ENCODE measurements at regions not wholly inside any gene's neighbourhood (a gene's known extent, or its start where the extent isn't known, plus 50 kb on each side); places are given as distances from the start of the nearest gene placed in this dataset.
"Not testable (repeated sequence)": the region's sequence is repeated elsewhere in the genome, so short reads cannot be mapped to it uniquely, and the experiment has no call there.

DNA sequence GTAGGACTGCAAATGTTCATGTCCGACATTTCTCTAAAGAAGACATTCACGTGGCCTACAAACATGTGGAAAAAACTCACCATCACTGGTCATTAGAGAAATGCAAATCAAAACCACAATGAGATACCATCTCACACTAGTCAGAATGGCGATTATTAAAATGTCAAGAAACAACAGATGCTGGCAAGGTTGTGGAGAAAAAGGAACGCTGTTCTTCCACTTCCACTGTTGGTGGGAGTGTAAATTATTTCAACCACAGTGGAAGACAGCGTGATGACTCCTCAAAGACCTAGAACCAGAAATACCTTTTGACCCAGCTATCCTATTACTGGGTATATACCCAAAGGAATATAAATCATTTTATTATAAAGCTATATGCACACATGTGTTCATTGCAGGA is 253.9 kb upstream of the UBASH3B start:
- not testable (repeated sequence) for H3K27me3 Mint-ChIP-seq, H3K27ac Mint-ChIP-seq, H3K36me3 Mint-ChIP-seq

DNA sequence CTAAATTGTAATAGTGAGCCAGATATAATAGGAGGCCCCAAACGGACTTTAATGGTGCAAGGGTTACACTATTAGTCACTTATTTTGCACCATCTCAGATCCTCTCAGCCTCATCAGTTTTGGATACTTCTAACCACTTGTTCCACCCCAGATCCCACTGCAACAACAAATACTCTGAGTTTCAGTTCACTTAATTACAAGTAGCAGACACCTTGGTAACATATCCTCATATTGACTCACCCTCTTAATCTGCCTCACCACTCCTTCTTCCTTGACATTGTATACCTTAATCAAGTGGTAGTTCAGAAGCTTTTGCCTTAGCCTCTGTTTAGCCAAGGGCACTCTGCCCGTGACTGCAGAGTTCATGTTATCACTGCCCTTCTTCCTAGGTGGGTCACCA is 256.1 kb upstream of the UBASH3B start:
- Mint-ChIP-seq H3K4me3 (no peak overlapping the region), H3K27ac (no peak overlapping the region), H3K4me1 (no peaks in the 10 kb centered on the region), H3K36me3 (no peaks in the 10 kb centered on the region), H3K9me3 (peaks cover 6% of the 10 kb centered on the region), H3K27me3 (no peaks in the 10 kb centered on the region)

More for the DNA sequence above, 253.9 kb upstream of the UBASH3B start:
- H3K4me1 Mint-ChIP-seq, H3K9me3 Mint-ChIP-seq, H3K4me3 Mint-ChIP-seq: not testable (repeated sequence)

DNA sequence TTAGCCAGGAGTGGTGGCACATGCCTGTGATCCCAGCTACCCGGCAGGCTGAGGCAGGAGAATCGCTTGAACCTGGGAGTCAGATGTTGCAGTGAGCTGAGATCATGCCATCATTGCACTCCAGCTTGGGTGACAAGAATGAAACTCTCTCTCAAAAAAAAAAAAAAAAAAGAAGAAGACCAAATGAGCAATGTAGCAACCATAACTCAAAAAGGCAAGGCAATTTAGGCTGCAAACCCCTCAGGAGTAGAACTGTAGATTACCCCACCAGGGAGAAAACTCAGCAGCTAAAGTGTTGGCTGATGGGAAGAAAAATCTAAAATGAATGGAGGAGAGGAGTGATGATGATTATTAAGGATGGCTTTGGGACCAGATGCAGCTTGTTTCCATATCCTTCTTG is 256.7 kb upstream of the UBASH3B start:
- no peaks in the 10 kb centered on the region for H3K36me3 Mint-ChIP-seq
- H3K9me3 Mint-ChIP-seq = peaks cover 6% of the 10 kb centered on the region
- no peaks in the 10 kb centered on the region for H3K27me3 Mint-ChIP-seq
- H3K4me1 Mint-ChIP-seq = no peaks in the 10 kb centered on the region
- no peak overlapping the region for H3K27ac Mint-ChIP-seq
- H3K4me3 Mint-ChIP-seq = no peak overlapping the region

DNA sequence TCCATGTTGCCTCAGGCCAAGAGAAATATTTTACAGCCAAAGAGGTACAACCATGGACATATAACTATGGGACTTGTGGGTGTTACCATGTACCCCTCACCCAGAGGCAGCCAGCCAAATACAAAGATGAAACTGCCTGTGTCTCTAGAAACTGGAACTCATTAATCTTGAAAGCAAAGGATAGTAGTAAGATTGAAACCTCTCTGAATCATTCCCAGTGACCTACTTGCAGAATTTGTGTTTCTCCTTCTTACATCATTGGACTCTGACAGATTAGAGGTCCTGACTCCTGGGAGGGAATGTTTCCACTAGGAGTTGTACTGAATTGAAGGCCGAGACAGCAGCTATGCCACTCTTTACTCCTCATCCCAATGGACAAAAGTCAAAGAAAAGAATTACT is 257.4 kb upstream of the UBASH3B start:
- H3K36me3 Mint-ChIP-seq = no peaks in the 10 kb centered on the region
- H3K4me1 Mint-ChIP-seq = no peaks in the 10 kb centered on the region
- no peaks in the 10 kb centered on the region for H3K27me3 Mint-ChIP-seq
- H3K27ac Mint-ChIP-seq = no peak overlapping the region
- H3K4me3 Mint-ChIP-seq = no peak overlapping the region
- H3K9me3 Mint-ChIP-seq = peaks cover 6% of the 10 kb centered on the region

DNA sequence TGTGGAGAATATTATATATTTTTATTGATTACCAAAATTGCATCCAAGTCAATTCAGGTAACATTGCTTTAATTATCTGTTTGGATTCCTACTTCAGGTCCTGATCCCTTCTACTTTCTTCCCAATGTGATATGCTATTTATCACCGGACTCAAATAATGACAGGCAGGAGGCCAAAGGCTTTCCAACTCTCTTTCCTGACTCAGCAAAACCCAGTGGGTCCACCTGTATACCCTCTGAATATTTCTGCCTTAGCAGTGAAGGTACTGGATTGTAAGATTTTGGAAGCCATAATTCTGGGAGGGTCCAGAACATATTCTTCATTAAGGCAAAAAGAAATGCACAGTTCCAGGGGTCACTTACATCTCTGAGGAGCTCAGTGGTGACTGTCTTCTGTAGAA is 260.2 kb upstream of the UBASH3B start:
- Mint-ChIP-seq H3K27me3 (no peaks in the 10 kb centered on the region), H3K4me3 (no peak overlapping the region), H3K36me3 (no peaks in the 10 kb centered on the region), H3K27ac (no peak overlapping the region), H3K9me3 (peaks cover 6% of the 10 kb centered on the region), H3K4me1 (no peaks in the 10 kb centered on the region)

DNA sequence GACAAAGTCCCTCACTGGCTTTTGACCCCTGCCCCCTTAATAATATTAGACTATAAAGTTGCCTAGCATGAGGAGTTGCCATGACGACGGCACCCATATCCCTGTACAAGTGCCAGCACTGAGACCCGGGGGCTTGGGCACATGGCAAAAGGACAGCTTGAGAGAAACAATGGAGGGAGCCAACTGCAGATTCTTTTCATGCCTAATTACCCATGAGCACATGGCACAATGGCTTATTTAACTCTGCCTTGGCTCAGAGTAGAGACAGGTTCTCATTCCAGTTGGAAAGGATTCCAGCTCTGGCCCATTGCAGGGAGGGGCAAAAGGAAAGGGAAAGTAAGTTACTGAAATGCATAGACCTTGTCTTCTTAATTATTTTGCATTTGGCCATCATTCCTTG is 261.2 kb upstream of the UBASH3B start:
- H3K4me1 Mint-ChIP-seq = no peaks in the 10 kb centered on the region
- no peaks in the 10 kb centered on the region for H3K27me3 Mint-ChIP-seq
- no peak overlapping the region for H3K4me3 Mint-ChIP-seq
- no peaks in the 10 kb centered on the region for H3K36me3 Mint-ChIP-seq
- H3K27ac Mint-ChIP-seq = no peak overlapping the region
- H3K9me3 Mint-ChIP-seq = peaks cover under 1% of the 10 kb centered on the region

DNA sequence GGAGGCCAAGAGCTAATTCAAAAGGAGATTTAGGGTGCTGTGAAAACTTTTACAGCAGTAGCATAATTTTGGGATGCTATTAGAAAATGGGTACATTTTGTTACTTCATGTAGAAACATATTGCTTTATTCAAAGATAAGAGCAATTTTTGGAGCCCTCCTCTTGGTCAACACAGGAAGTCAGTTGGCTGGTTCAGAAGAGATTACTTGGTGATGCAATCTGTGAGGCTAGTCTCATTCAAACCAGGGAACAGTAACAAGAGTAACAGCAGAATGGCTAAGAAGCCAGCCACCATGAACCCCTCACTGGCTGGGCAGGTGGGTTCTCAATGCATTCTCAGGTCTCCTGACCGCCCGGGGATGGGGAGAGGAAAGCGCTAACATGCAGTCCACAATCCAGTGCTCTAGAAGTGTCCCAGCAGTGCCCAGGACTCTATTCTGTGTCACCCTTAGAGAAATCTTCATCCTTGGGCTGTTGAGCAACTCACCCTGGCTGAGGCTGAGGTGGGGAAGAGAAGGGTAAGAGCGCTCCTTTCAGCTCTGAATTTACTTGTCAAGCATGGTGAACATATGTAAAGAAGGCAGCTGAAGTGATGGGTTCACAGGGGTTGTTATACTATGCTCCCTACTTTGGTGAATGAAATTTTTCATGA is 262.2 kb upstream of the UBASH3B start:
- Mint-ChIP-seq H3K27ac (no peak overlapping the region), H3K4me3 (no peak overlapping the region), H3K27me3 (no peaks in the 10 kb centered on the region), H3K4me1 (no peaks in the 10 kb centered on the region), H3K9me3 (no peaks in the 10 kb centered on the region), H3K36me3 (no peaks in the 10 kb centered on the region)

DNA sequence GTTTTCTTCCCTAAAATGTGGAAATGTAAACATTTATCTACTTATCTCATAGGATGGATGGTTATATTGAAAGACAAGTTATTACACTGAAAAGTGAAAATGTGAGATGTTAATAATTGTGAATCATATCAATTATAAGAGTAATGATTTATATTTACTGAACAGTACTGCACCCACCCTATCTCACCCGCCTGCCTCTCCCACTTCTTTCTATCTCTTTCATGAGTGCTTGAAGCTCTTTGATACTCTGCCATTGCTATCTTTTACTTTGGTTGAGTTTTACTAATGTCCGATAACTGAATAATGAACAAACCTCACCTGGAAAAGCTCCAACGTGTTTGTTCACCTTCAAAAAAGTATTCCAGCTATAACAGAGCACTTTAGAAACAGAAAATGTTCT is 263.0 kb upstream of the UBASH3B start:
- no peaks in the 10 kb centered on the region for H3K27me3 Mint-ChIP-seq
- H3K9me3 Mint-ChIP-seq = no peaks in the 10 kb centered on the region
- H3K4me1 Mint-ChIP-seq = no peaks in the 10 kb centered on the region
- H3K4me3 Mint-ChIP-seq = no peak overlapping the region
- H3K27ac Mint-ChIP-seq = no peak overlapping the region
- no peaks in the 10 kb centered on the region for H3K36me3 Mint-ChIP-seq

DNA sequence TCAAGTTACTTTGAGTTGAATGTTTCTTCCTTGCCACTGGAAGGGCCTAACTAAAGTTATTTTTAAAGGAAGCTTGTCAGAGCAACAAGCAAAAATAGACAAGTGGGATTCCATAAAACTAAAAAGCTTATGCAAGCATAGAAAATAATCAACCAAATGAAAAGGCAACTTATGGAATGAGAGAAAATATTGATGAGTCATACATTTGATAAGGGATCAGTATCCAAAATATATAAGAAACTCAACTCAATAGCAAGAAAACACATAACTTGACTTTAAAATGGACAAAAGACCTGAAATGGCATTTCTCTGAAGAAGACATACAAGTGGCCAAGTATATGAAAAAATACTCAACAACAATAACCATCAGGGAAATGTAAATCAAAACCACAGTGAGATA is 264.5 kb upstream of the UBASH3B start:
- Mint-ChIP-seq H3K27me3 (no peaks in the 10 kb centered on the region), H3K36me3 (no peaks in the 10 kb centered on the region), H3K9me3 (no peaks in the 10 kb centered on the region), H3K4me3 (no peak overlapping the region), H3K27ac (no peak overlapping the region), H3K4me1 (no peaks in the 10 kb centered on the region)

DNA sequence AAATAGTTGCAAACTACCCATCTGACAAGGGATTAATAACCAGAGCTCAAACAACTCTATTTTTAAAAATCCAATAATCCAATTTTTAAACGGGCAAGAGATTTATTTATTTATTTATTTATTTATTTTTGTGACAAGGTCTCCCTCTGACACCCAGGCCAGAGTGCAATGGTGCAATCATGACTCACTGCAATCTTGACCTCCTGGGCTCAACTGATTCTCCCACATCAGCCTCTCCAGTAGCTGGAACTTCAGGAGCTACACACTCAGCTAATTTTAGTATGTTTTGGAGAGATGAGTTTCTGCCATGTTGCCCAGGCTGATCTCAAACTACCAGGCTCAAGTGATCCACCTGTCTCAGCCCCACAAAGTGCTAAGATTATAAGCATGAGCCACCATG is 267.2 kb upstream of the BLID start:
- Mint-ChIP-seq H3K9me3 (peaks cover 15% of the 10 kb centered on the region), H3K4me3 (no peak overlapping the region), H3K4me1 (no peaks in the 10 kb centered on the region), H3K36me3 (no peaks in the 10 kb centered on the region), H3K27me3 (peaks cover 2% of the 10 kb centered on the region), H3K27ac (no peak overlapping the region)

DNA sequence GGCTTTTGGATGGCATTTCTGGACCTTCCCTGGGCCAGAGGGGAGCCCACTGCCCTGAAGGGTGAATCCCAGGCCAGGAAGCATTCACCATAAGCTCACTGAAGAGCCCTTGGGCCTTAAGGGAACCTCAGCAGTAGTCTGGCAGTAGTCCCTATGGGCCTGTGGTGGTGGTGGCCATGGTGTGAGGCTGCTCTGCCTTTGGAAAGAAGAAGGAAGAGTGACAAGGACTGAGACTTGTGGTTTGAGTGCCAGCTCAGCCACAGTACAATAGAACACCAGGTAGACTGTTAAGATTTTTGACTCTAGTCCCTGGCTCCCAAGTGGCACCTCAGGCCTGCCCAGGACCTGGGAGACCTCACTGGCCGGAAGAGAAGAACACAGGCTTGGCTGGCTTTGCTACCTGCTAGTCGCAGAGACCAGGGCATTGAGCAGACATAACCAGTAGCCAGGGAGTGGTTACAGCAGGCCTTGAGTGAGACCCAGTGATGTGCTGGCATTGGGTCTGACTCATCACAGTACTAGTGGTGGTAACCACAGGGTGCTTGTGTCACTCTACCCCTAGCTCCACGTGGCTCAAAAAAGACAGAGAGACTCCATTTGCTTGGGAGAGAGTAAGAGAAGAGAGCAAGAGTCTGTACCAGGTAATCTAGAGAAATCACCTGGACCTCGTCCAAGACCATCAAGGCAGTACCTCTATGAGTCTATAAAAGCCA is 259.8 kb upstream of the BLID start:
- Mint-ChIP-seq H3K9me3 (peaks cover 17% of the 10 kb centered on the region), H3K27ac (no peak overlapping the region), H3K4me1 (no peaks in the 10 kb centered on the region), H3K4me3 (no peak overlapping the region), H3K27me3 (peaks cover 12% of the 10 kb centered on the region), H3K36me3 (no peaks in the 10 kb centered on the region)

DNA sequence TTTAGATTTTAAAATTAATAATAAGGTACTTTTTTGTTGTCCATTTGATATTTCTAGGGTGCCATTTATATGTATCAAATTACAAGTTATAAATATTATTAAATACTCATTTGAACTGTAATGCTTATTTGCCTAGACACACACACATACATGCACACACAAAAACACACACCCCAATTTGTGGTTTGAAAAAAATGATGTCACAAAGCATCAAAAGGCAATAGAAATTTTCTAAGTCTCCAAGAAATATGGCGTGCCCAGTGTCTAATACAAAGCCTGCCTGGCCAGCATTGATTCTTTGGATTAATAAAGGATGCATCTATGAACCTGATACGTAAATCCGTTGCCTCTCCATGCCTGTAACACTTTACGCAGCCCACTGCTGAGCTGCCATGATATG is 252.8 kb upstream of the BLID start:
- Mint-ChIP-seq H3K27ac (no peak overlapping the region), H3K4me1 (no peaks in the 10 kb centered on the region), H3K9me3 (no peaks in the 10 kb centered on the region), H3K36me3 (no peaks in the 10 kb centered on the region), H3K4me3 (no peak overlapping the region), H3K27me3 (peaks cover 9% of the 10 kb centered on the region)

DNA sequence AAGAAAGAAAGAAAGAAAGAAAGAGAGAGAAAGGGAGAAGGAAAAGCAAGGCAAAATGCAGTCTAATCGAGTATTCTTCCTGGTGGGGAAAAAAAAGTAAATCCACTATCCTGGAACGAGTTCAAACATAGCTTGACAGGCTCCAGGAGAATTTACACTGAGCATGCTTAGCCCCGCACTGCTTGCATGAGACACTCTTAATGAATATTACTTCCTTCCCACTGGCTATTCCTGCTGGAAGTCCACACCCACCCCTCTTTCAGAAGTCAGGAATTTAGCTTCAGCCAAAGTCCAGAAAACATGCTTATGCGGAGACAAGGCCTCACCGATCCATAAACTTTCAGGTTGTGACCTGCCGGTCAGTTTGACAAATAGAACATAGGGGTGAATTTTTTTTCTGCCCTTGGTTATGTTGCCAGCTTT is 251.8 kb upstream of the BLID start:
- Mint-ChIP-seq H3K4me3 (no peak overlapping the region), H3K36me3 (no peaks in the 10 kb centered on the region), H3K27me3 (peaks cover 8% of the 10 kb centered on the region), H3K4me1 (no peaks in the 10 kb centered on the region), H3K9me3 (no peaks in the 10 kb centered on the region), H3K27ac (no peak overlapping the region)

DNA sequence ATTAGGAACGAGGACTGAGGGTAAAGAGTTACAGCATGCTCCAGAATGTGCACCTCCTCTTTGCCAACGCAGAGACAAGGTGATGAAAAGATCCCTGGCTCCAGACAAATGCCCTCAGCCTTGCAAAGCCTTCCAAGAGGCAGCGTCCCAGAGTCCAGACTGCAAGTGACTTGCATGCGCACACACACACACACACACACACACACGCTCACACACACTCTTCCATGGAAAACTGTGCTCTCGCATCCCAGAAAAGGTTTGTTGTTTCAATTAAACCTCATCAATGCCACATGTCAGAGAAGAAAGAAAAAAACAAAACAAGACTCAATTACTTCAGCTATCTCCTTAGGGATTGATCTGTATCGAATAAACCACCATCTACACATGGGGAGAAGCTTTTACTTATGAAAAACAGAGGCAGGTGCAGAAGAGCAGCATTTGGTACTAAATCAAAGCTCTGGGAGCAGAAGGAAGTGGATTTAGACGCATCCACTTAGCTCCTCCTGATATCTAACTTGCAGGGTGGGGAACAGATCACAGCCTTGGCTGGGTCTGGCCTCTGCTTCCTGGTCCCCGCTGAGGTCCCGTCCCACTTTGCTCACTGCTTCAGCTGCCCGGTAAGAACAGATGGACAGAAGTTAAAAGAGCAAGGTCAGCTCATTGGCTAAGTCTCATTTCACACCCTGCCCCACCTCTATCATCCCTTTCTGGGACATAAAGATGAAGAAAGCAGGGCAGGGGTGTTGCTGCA is 249.8 kb upstream of the BLID start:
- Mint-ChIP-seq H3K27me3 (peaks cover 4% of the 10 kb centered on the region), H3K4me3 (no peak overlapping the region), H3K27ac (no peak overlapping the region), H3K4me1 (no peaks in the 10 kb centered on the region), H3K9me3 (no peaks in the 10 kb centered on the region), H3K36me3 (no peaks in the 10 kb centered on the region)

DNA sequence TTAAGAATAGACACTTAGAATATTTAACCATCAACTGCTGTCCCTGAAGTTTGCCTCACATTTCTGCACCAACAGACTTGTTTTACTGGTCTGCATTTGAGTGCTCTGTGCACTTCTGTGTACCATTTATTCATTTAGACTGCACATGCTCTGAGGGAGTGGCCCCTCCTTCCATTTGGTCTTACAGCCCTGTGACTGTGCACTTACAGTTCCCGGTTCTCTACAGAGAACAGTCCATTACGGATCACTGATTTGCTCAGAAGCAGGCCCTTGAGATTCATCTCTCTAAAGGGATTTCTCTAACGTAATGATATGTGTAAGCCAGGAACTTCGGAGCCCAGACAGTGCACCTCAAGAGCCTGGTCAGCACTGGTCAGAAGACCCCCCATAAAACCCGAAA is 247.3 kb upstream of the BLID start:
- Mint-ChIP-seq H3K27ac (no peak overlapping the region), H3K36me3 (no peaks in the 10 kb centered on the region), H3K9me3 (no peaks in the 10 kb centered on the region), H3K27me3 (peaks cover 4% of the 10 kb centered on the region), H3K4me1 (no peaks in the 10 kb centered on the region), H3K4me3 (no peak overlapping the region)

DNA sequence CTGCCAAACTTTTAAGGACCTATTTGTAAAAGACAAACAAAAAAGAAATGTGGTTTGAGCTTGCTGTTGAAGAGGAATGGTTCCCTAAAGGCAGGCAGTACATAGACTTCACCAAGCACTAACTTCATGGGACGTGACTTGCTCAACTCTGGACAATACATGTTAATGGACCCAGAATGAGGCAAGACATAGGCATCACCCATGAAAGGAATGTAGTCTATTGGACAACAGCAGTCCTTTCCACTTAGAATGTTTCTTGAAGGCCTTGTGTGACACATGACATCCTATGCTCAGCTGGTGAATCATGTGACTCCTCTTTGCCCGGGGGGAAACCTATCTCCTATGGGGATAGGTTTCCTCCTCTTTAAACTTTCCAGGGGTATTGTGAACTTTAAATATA is 246.4 kb upstream of the BLID start:
- Mint-ChIP-seq H3K36me3 (no peaks in the 10 kb centered on the region), H3K9me3 (no peaks in the 10 kb centered on the region), H3K4me3 (no peak overlapping the region), H3K4me1 (no peaks in the 10 kb centered on the region), H3K27me3 (peaks cover 4% of the 10 kb centered on the region), H3K27ac (no peak overlapping the region)
